ENCODE measurements at regions not wholly inside any gene's neighbourhood (a gene's known extent, or its start where the extent isn't known, plus 50 kb on each side); places are given as distances from the start of the nearest gene placed in this dataset.

GRCh38 chr3:68163062-68163461 lies 508.6 kb upstream of the SUCLG2 start:
- DNase-seq, result no peak

GRCh38 chr3:68162644-68163043 lies 508.2 kb upstream of the SUCLG2 start:
- DNase-seq, result no peak

- DNase-seq, result no peak
Measured at GRCh38 chr3:68151359-68151758, 496.9 kb upstream of the SUCLG2 start.

DNA sequence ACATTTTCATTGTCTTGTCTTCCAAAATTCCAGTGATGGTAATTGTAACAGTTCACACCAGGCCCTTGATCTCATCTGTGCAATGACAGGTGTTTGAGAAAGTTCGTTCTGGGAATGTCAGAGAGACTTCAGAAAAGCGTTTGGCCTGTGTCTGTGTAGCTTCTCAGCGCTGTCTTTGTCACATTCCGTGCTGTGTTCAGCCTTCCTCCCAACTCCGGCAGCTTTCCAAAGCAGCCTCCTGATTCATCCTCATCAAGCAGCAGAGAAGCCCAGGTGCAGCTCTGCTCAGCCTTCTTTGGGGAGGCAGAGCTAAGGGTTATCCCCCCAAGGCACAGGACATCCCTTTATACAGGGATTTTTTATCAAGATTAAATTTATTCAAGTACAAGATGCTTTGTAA lies 494.0 kb upstream of the SUCLG2 start:
- DNase-seq, result no peak

GRCh38 chr3:68142441-68142840 lies 488.0 kb upstream of the SUCLG2 start:
- no peak for DNase-seq

DNA sequence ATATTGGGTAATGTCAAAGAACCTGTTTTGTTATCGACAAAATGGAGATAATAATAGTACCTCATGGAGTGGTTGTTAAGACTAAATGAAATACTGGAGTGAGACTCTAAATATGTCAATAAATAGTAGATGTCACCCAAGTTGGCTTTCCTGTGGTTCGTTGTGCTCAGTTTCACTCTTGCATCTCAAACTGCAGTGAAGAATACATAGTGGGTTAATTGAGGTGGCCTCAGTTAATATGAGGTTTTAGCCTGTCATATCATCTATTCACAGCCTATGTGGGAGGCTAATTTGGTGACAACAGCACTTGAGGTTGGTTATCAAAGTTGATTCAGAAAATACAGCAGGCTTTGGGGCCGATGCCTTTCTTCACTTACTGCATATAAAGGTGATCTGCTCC lies 485.5 kb upstream of the SUCLG2 start:
- DNase-seq, result no peak

DNA sequence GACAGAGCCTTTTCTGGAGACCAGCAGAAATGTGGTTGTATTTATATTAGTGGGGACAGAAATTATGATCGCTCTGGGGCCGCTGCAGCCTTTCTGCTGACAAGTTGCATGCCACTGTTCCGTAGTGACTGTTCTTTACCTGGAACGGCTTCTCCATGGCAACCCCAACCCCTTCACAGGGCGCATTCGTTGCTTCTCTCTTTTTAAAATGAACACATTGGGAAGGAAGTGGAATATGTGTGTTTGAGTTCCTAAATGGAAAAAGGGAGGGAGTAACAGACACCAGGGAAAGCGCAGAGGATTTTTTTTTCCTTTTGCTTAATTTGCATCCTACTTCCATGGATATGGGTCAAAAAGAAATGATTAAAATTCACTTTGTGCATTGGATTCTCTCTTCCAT lies 482.0 kb upstream of the SUCLG2 start:
- DNase-seq, result peak in 1 of 3 donors; percentile 6

- DNase-seq, result peak in 2 of 3 donors; percentile 68 to 72
Measured at GRCh38 chr3:68135067-68135466, 480.7 kb upstream of the SUCLG2 start.

DNA sequence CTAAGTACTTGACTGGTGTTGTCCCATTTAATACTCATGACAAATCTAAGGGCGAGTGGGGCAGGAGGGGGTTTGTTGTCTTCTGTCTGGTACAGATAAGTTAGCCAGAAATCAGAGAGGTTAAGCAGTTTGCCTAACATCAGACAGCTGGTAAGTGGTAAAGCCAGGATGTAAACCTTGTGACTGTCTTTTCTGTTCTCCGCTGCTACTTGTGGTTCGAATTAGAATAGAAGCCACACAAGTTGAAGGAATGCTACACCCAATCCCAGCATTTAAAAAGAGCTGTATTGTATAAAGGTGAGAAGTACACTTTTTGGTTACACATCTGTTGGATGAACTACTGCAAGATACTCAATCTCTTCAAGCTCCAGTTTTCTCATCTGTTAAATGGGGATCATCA lies 474.7 kb upstream of the SUCLG2 start:
- no peak for DNase-seq

GRCh38 chr3:68123231-68123630 lies 468.8 kb upstream of the SUCLG2 start:
- no peak for DNase-seq

- DNase-seq, result peak in 2 of 3 donors; percentile 2 to 9
Measured at GRCh38 chr3:68121287-68121686, 466.9 kb upstream of the SUCLG2 start.

GRCh38 chr3:68116580-68116979 lies 462.2 kb upstream of the SUCLG2 start:
- no peak for DNase-seq

GRCh38 chr3:68103811-68104210 lies 449.4 kb upstream of the SUCLG2 start:
- no peak for DNase-seq

DNA sequence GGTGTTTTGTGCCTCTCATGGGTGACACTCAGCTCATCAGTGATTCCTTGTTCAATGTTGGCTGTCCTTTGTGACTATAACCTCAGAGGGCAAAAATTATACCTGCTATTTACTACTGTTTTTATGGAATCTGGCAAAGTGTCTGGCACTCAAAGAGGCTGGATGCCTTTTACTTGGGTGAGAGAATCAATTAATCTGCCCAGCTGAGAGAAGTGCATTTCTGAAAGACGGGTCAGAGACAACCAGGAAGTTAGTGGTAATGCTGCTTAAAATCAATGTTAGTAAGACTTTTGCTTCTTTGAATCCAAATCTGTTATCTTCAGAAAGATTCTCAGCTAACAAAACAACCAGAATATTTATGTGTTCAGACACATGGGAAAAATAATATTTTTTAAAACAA lies 436.2 kb upstream of the SUCLG2 start:
- no peak for DNase-seq

GRCh38 chr3:68089572-68090011 lies 435.2 kb upstream of the SUCLG2 start:
- peak in 1 of 3 donors; percentile 11 for DNase-seq

- DNase-seq, result no peak
Measured at GRCh38 chr3:68088636-68089035, 434.2 kb upstream of the SUCLG2 start.

GRCh38 chr3:68088216-68088615 lies 433.8 kb upstream of the SUCLG2 start:
- DNase-seq, result no peak

DNA sequence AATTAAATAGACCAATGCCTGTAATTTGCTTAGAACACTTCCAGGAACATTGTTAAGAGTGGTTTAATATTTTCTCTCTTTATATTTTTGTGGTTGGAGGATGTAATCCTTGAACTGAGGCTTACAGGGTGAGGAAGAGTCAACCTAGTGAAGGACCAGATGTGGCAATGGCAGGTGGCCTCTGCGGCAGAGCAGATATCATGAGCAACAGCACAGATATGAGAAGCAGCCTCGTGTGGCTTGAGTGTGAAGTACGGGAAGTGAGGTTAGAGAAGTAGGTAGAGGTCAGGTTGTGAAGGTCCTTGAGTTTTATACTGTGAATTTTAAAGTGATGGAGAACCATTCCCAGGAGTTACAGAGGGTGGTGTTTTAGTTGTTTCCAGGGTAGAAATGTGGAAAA lies 417.6 kb upstream of the SUCLG2 start:
- no peak for DNase-seq

DNA sequence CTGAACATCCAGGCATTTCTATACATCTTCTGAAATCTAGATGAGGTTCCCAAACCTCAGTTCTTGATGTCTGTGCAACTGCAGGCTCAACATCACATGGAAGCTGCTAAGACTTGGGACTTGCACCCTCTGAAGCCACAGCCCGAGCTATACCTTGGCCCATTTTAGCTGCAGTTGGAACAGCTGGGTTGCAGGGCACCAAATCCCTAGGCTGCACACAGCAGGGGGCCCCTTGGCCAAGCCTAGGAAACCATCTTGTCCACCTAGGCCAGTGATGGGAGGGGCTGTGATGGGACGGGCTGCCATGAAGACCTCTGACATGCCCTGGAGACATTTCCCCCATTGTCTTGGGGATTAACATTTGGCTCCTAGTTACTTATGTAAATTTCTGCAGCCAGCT lies 415.8 kb upstream of the SUCLG2 start:
- no peak for DNase-seq

DNA sequence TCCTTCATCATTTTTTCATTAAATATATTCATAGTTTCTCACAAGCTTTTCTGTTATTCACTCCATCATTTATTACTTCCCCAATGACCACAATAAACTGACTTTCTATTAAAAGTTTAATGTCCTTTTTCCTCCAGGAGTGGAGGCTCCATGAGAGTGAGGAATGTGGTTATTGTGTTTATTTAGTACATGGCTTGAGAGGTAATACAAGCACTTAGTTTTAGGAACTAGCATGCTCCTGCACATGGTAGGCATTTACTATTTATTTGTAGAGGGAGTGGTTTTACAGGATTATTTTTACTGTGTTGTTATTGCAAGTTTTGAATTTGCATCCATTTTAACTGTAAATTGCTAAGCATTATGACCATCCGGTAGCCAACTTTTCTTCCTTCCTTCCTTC lies 412.9 kb upstream of the SUCLG2 start:
- no peak for DNase-seq

DNA sequence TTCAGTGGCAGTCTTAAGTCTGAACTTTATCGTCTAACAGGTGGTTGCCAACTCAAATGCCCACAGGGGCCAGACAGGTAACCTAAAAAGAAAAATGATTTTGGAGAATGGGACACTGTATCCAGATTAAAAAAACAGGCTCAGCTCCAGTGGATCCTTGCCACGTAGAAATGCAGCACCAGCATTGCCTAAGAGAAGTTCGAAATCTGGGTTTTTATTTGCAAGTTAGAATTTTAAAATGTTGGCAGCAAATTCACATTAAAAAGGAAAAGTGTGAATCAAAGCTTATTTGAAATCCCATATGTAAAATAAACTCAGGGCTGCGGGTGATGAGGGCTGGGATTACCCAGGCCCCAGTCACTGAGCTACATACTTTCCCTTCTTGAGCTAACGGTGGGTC lies 408.5 kb upstream of the SUCLG2 start:
- DNase-seq, result no peak

DNA sequence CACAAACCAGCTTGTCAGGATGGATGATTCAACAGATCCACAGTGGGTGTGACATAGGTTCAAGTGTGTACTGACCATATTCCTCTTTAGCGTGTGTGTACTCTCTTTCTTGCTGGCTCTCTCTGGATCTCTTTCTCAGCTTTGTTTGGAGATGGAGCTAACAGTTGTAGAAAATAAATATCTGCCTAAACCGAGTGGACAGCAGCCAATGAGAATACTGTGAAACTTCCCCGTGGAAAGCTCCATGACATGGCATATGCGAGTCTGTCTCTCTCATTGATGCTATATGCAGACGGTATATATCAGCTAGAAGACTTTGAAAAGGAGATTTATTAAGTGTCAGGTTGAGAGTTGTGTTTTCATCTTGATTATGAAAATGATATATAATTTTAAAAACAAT lies 406.5 kb upstream of the SUCLG2 start:
- DNase-seq, result no peak

DNA sequence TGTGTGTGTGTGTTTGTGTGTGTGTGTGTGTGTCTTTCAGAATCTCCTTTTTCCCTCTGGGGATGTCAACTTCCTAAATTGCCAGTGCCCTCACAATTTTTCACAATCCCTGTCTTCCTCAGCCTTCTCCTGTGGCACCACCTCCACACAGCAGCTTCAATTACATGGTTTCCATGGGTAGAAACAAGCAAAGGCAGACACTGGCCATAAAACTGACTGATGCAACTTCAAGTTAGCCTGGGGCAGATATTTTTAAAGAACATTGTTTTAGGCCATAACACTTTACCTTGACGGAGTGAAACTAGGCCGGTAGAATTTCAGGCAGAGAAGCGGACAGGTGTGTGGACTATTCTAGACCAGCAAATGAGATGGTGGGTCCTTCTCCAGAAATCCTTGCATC lies 405.8 kb upstream of the SUCLG2 start:
- DNase-seq, result no peak

DNA sequence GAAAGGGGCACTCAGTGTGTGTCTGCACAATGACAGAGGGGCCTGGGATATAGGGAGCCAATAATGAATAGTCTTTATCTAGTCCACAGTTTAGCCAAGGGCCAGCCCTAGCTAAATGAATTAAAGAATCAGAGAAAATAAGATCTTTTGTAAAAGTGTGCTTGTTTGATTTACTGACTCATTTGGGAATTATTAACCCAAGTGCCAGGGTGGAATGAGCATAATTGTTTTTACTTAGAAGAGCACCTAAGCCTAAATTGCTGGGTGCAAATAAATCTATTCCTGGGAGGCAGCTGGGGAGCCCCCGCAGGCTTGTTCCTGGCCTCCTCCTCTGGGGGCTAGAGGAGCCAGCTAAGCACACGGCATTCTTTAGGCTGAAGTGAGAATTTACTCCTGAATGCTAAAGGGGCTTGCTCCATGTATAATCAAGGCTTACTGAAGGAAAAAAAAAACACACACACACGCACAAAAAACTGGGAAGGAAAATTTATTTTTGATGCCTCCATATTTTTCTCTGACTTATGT lies 405.3 kb upstream of the SUCLG2 start:
- DNase-seq, result no peak

All from muscle of back (tissue), 3 donors.